Mesenchymal stem cell (in vitro differentiated cells and primary cell): ENCODE measurements at regions not wholly inside any gene's neighbourhood (a gene's known extent, or its start where the extent isn't known, plus 50 kb on each side); places are given as distances from the start of the nearest gene placed in this dataset.

Experiments used
- DNase-seq: peaks from one replicate; pipeline ENCODE4 v3.0.0-alpha.2; 2013
- H2AFZ ChIP-seq: one replicate; pipeline ENCODE4 v1.6.1; 2013; ENCODE audit warnings: low read depth, mild to moderate bottlenecking, control low read depth, inconsistent platforms, low read length, moderate library complexity
- H2AK5ac ChIP-seq: 2 replicates; pipeline ENCODE4 v1.6.1; 2013; ENCODE audit warnings: low read length, moderate library complexity, mild to moderate bottlenecking, inconsistent platforms; ENCODE audit not compliant: severe bottlenecking
- H2BK120ac ChIP-seq: one replicate; pipeline ENCODE4 v1.6.1; 2013; ENCODE audit warnings: low read depth, mild to moderate bottlenecking, inconsistent platforms, low read length, moderate library complexity
- H2BK12ac ChIP-seq, 2 experiments: one replicate each; pipeline ENCODE4 v1.6.1; 2013; ENCODE audit warnings: inconsistent platforms in 2 of 2, low read length in 2 of 2, mild to moderate bottlenecking in 2 of 2, moderate library complexity in 2 of 2, control low read depth in 1 of 2
- H2BK15ac ChIP-seq: one replicate; pipeline ENCODE4 v1.6.1; 2013; ENCODE audit warnings: mild to moderate bottlenecking, low read depth, inconsistent platforms; ENCODE audit not compliant: poor library complexity, severe bottlenecking
- H2BK5ac ChIP-seq: 2 replicates; pipeline ENCODE4 v1.6.1; 2013; ENCODE audit warnings: low read depth, mild to moderate bottlenecking, low read length, control low read depth, inconsistent platforms; ENCODE audit not compliant: poor library complexity, severe bottlenecking
- H3K14ac ChIP-seq, 2 experiments: one replicate each; pipeline ENCODE4 v1.6.1; 2013; ENCODE audit warnings: inconsistent platforms in 2 of 2, low read length in 2 of 2, control low read depth in 1 of 2, mild to moderate bottlenecking in 1 of 2, moderate library complexity in 1 of 2
- H3K18ac ChIP-seq, 2 experiments: one replicate each; pipeline ENCODE4 v1.6.1; 2013; ENCODE audit warnings: inconsistent platforms in 2 of 2, low read length in 2 of 2, control low read depth in 1 of 2, low read depth in 1 of 2, mild to moderate bottlenecking in 1 of 2
- H3K23ac ChIP-seq, 2 experiments: one replicate each; pipeline ENCODE4 v1.6.1; 2013; ENCODE audit warnings: inconsistent platforms in 2 of 2, low read length in 2 of 2, mild to moderate bottlenecking in 2 of 2, moderate library complexity in 2 of 2, control low read depth in 1 of 2
- H3K27ac ChIP-seq: 2 replicates; pipeline ENCODE4 v1.5.1; 2013; ENCODE audit warnings: mild to moderate bottlenecking, moderate library complexity, low read length, control low read depth, inconsistent platforms; ENCODE audit not compliant: poor library complexity, severe bottlenecking
- H3K27me3 ChIP-seq, 2 experiments: 2 replicates each; pipeline versions ENCODE4 v1.6.1 to v1.7.0; 2013; ENCODE audit warnings: low read length in 2 of 2, mild to moderate bottlenecking in 2 of 2, moderate library complexity in 2 of 2, control low read depth in 1 of 2, inconsistent platforms in 1 of 2; ENCODE audit not compliant: control insufficient read depth in 1 of 2, insufficient read depth in 1 of 2
- H3K36me3 ChIP-seq, 2 experiments: 2 replicates each; pipeline versions ENCODE4 v1.6.1 to v1.7.0; 2013; ENCODE audit warnings: low read length in 2 of 2, control low read depth in 1 of 2, inconsistent platforms in 1 of 2, low read depth in 1 of 2, mild to moderate bottlenecking in 1 of 2; ENCODE audit not compliant: insufficient read depth in 2 of 2, control insufficient read depth in 1 of 2
- H3K4ac ChIP-seq, 2 experiments: one replicate each; pipeline ENCODE4 v1.6.1; 2013; ENCODE audit warnings: inconsistent platforms in 2 of 2, low read length in 2 of 2, mild to moderate bottlenecking in 2 of 2, moderate library complexity in 2 of 2, control low read depth in 1 of 2, low read depth in 1 of 2
- H3K4me1 ChIP-seq: 2 replicates; pipeline ENCODE4 v1.6.1; 2013; ENCODE audit warnings: low read depth, low read length, control low read depth; ENCODE audit not compliant: control insufficient read depth, insufficient read depth
- H3K4me2 ChIP-seq: 2 replicates; pipeline ENCODE4 v1.6.1; 2013; ENCODE audit warnings: low read length, mild to moderate bottlenecking, inconsistent platforms; ENCODE audit not compliant: poor library complexity, severe bottlenecking
- H3K4me3 ChIP-seq, 2 experiments: 2 replicates each; pipeline versions ENCODE4 v1.5.1 to v1.7.0; 2013; ENCODE audit warnings: low read length in 2 of 2, mild to moderate bottlenecking in 2 of 2, control low read depth in 1 of 2, low read depth in 1 of 2; ENCODE audit not compliant: insufficient read depth in 1 of 2
- H3K79me1 ChIP-seq: replicated peaks from 2 replicates; pipeline ENCODE4 v1.6.1; 2013; ENCODE audit warnings: mild to moderate bottlenecking, control low read depth, low read length, inconsistent platforms; ENCODE audit not compliant: poor library complexity, severe bottlenecking
- H3K9ac ChIP-seq: 2 replicates; pipeline ENCODE4 v1.7.0; 2013; ENCODE audit warnings: mild to moderate bottlenecking, low read length, moderate library complexity
- H3K9me3 ChIP-seq: 2 replicates; pipeline ENCODE4 v1.7.0; 2013; ENCODE audit warnings: mild to moderate bottlenecking, low read length; ENCODE audit not compliant: control insufficient read depth
- H4K8ac ChIP-seq: one replicate; pipeline ENCODE4 v1.6.1; 2013; ENCODE audit warnings: inconsistent platforms, mild to moderate bottlenecking, low read length, moderate library complexity
- H4K91ac ChIP-seq: one replicate; pipeline ENCODE4 v1.6.1; 2013; ENCODE audit warnings: mild to moderate bottlenecking, low read length, inconsistent platforms
- WGBS: methylation state at CpG from one replicate; pipeline ENCODE4 v1.1.7; 2013; ENCODE audit warnings: mixed read lengths; 5-methylcytosine and 5-hydroxymethylcytosine counted together

DNA sequence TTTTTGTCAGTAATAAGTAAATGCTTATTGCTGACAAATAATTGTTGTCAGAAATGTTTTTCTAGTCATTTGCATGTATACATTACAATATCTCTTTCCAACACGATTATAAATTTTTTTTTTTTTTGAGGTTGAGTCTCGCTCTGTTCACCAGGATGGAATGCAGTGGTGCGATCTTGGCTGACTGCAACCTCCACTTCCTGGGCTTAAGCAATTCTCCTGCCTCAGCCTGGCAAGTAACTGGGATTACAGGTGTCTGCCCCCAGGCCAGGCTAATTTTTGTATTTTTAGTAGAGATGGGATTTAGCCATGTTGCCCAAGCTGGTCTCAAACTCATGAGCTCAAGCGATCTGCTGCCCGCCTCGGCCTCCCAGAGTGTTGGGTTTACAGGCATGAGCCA is 72.0 kb upstream of the ATF3 start:
- Histone ChIP-seq H3K18ac (no peak overlapping the region), H3K4me3 (no peak overlapping the region), H2AFZ (no peak overlapping the region), H4K8ac (no peak overlapping the region), H3K9me3 (peaks cover 18% of the 10 kb centered on the region), H3K36me3 (no peaks in the 10 kb centered on the region), H4K91ac (no peak overlapping the region), H3K79me1 (no peaks in the 10 kb centered on the region), H3K4me1 (no peaks in the 10 kb centered on the region), H3K27ac (no peak overlapping the region), H3K4me2 (no peak overlapping the region), H2BK15ac (no peak overlapping the region), H3K4ac (no peak overlapping the region), H3K27me3 (peaks cover 0 to 3% of the 10 kb centered on the region in 2 experiments), H2AK5ac (no peak overlapping the region), H2BK5ac (no peak overlapping the region), H3K9ac (no peak overlapping the region), H3K14ac (no peak overlapping the region), H2BK12ac (no peak overlapping the region), H3K23ac (no peak overlapping the region), H2BK120ac (no peak overlapping the region)
- 95% methylated on average over 6 of the region's 6 CpGs for WGBS
- no peak for DNase-seq

DNA sequence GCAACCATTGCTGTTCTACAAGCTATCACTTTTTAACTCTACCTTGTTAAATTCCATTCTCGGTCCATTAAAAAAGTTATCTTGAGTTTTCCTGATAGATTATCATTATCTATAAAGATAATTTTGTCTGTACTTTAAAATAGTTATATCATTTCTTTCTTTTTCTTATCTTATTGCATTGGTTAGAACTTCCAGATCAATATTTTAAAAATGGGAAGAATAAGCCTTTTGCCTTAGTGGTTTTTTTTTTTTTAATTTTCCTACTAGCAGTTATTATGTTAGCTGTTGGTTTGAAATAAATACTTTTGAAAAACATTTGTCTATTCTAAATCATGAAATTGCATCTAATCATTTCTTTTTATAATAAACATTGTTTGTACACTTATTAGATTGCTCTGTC is 71.0 kb upstream of the ATF3 start:
- Histone ChIP-seq H4K8ac (no peak overlapping the region), H4K91ac (no peak overlapping the region), H3K4me2 (no peak overlapping the region), H3K9me3 (peaks cover 18% of the 10 kb centered on the region), H2AFZ (no peak overlapping the region), H2BK5ac (no peak overlapping the region), H3K4me1 (no peaks in the 10 kb centered on the region), H3K4ac (no peak overlapping the region), H2BK120ac (no peak overlapping the region), H3K9ac (no peak overlapping the region), H3K4me3 (no peak overlapping the region), H2BK12ac (no peak overlapping the region), H3K79me1 (no peaks in the 10 kb centered on the region), H3K14ac (no peak overlapping the region), H3K27ac (no peak overlapping the region), H3K18ac (no peak overlapping the region), H2BK15ac (no peak overlapping the region), H3K27me3 (peaks cover 0 to 3% of the 10 kb centered on the region in 2 experiments), H3K23ac (no peak overlapping the region), H2AK5ac (no peak overlapping the region), H3K36me3 (no peaks in the 10 kb centered on the region)
- DNase-seq: no peak
- no CpG with 5 or more reads among the region's 1 CpG for WGBS

DNA sequence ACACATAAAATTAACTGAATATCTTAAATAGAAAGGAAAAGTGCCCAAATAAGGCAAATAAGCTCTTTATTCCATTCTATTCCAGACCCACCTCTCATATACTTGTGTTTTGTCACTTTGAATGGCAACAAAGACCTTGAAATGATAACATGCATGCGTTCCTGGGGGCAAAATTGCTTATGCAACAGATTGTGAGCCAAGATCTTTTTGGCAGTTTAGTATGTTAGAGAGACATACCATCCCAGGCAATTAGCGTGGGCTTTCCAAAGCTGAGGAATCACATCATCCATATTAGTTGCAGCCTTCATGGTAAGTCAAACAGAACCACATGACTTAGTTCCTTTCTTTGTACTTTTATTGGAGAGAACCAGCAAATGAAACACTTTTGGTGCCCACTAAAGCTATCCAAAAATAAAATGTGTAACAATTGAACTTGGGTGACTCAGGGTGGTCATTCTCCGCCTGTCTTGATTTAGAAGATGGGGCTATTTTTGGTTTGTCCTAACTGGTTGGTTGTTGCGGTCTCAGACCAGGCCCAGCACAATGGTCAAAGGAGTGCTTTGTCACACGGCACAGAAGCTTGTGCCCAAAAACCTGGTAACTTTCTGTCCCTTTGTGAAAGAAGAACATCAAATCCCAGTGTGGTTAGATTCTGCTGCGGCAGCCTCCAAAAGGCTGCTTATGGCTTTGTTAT is 68.7 kb upstream of the ATF3 start:
- Histone ChIP-seq H2AFZ (no peak overlapping the region), H3K4me2 (no peak overlapping the region), H4K91ac (no peak overlapping the region), H3K9me3 (peaks cover 18% of the 10 kb centered on the region), H2BK120ac (no peak overlapping the region), H2BK12ac (no peak overlapping the region), H3K4me1 (no peaks in the 10 kb centered on the region), H3K4me3 (no peak overlapping the region), H2AK5ac (no peak overlapping the region), H4K8ac (no peak overlapping the region), H3K23ac (no peak overlapping the region), H3K9ac (no peak overlapping the region), H3K4ac (no peak overlapping the region), H3K14ac (no peak overlapping the region), H2BK15ac (no peak overlapping the region), H3K18ac (no peak overlapping the region), H3K79me1 (no peaks in the 10 kb centered on the region), H3K36me3 (no peaks in the 10 kb centered on the region), H3K27ac (no peak overlapping the region), H3K27me3 (no peaks in the 10 kb centered on the region), H2BK5ac (no peak overlapping the region)
- DNase-seq: no peak
- WGBS: 95% methylated on average over 6 of the region's 6 CpGs

DNA sequence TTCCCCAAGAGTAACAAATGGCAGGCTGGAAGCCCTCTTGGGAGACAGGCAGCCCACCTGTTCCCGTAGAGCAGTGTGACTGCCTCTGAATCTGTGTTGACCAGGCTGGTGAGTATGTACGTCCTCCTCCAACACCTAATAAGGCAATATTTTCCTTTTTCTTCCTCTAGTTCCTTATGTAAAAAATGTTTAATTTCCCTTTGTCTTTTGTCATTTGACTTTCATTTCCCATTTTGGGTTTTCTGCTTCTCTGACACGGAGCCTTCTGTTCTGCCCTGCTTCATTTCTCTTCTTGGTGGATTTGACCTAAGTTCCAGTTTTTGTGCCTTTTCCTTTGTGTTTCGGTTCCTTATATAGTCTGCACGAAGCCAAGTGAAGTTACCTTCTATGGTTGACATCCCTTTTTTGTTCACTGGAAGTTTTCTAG is 65.8 kb upstream of the ATF3 start:
- 82% methylated on average over 5 of the region's 5 CpGs for WGBS
- Histone ChIP-seq H3K9me3 (peaks cover 4% of the 10 kb centered on the region), H3K27me3 (no peaks in the 10 kb centered on the region), H3K4me2 (no peak overlapping the region), H3K79me1 (no peaks in the 10 kb centered on the region), H3K4me3 (no peak overlapping the region), H3K18ac (no peak overlapping the region), H3K14ac (no peak overlapping the region), H2AK5ac (no peak overlapping the region), H3K23ac (no peak overlapping the region), H4K91ac (no peak overlapping the region), H3K27ac (no peak overlapping the region), H3K4ac (no peak overlapping the region), H2BK120ac (no peak overlapping the region), H2AFZ (no peak overlapping the region), H2BK15ac (no peak overlapping the region), H3K9ac (no peak overlapping the region), H3K36me3 (no peaks in the 10 kb centered on the region), H2BK12ac (no peak overlapping the region), H3K4me1 (no peaks in the 10 kb centered on the region), H4K8ac (no peak overlapping the region), H2BK5ac (no peak overlapping the region)
- no peak for DNase-seq
